Vagina (tissue), 2 donors: ENCODE measurements at regions not wholly inside any gene's neighbourhood (a gene's known extent, or its start where the extent isn't known, plus 50 kb on each side); places are given as distances from the start of the nearest gene placed in this dataset.
"Not testable (repeated sequence)": the region's sequence is repeated elsewhere in the genome, so short reads cannot be mapped to it uniquely, and the experiment has no call there.

Experiments
- DNase-seq, 2 donors: peaks; one replicate each; pipeline ENCODE4 v3.0.0-alpha.2; 2017; ENCODE audit errors: extremely low spot score in 2 of 2
- H3K27ac ChIP-seq: fragments of 200-600 bp; sonication (generic); one replicate; pipeline ENCODE4 v1.5.1; 2019
- H3K27me3 ChIP-seq: fragments of 200-600 bp; sonication (generic); one replicate; pipeline ENCODE4 v1.5.1; 2019
- H3K36me3 ChIP-seq, 2 donors: fragments of 200-600 bp; sonication (generic); one replicate each; pipeline ENCODE4 v1.5.1; 2017 to 2019
- H3K4me1 ChIP-seq: fragments of 200-600 bp; sonication (generic); one replicate; pipeline ENCODE4 v1.5.1; 2019
- H3K4me3 ChIP-seq, 2 donors: fragments of 200-600 bp; sonication (generic); 1 replicate in 1 of 2; 2 replicates in 1 of 2; pipeline ENCODE4 v1.5.1; 2016 to 2019
- H3K9me3 ChIP-seq: fragments of 200-600 bp; sonication (generic); one replicate; pipeline ENCODE4 v1.5.1; 2019
- CTCF ChIP-seq, 3 experiments: fragments of 450-650 bp in 2 of 3; fragments of 200-600 bp in 1 of 3; sonication (generic) in 1 of 3; IDR thresholded peaks; one replicate each; pipeline ENCODE4 v1.5.1; 2017 to 2019; ENCODE audit warnings: antibody characterized with exemption in 3 of 3, mild to moderate bottlenecking in 2 of 3, moderate library complexity in 2 of 3
- POLR2A ChIP-seq, 2 donors: fragments of 450-650 bp; IDR thresholded peaks; one replicate each; pipeline ENCODE4 v1.6.1; 2017; ENCODE audit warnings: antibody characterized with exemption in 2 of 2, mild to moderate bottlenecking in 2 of 2, moderate library complexity in 2 of 2
- POLR2AphosphoS5 ChIP-seq, 2 donors: sonication (generic); formaldehyde crosslinking; IDR thresholded peaks; one replicate each; pipeline ENCODE4 v1.9.0; 2017; ENCODE audit warnings: antibody characterized with exemption in 2 of 2, mild to moderate bottlenecking in 2 of 2, low read depth in 1 of 2; ENCODE audit not compliant: insufficient read depth in 1 of 2
- intact Hi-C: fragments of 100-400 bp; cut with DNase I; formaldehyde crosslinking; loops from one replicate; pipeline ENCODE4 v1.15.1; 2023

GRCh38 chr3:29011966-29012365 is 268.9 kb upstream of the RBMS3 start:
- TF ChIP-seq POLR2A (IDR thresholded peaks at IDR 0.05), result no peak
- no peak for TF ChIP-seq POLR2AphosphoS5 (IDR thresholded peaks at IDR 0.05; ENCODE audit: insufficient read depth in 1 of 2, low read depth in 1 of 2)
- no peak for TF ChIP-seq CTCF (IDR thresholded peaks at IDR 0.05)
- no peak for DNase-seq
- H3K27ac ChIP-seq, result no peak overlapping the region
- intact Hi-C loops, result no loop called here
- H3K9me3 ChIP-seq, result no peaks in the 10 kb centered on the region
- no peaks in the 10 kb centered on the region for H3K36me3 ChIP-seq
- no peaks in the 10 kb centered on the region for H3K27me3 ChIP-seq
- H3K4me3 ChIP-seq, result no peak overlapping the region
- no peaks in the 10 kb centered on the region for H3K4me1 ChIP-seq

- intact Hi-C loops, result no loop called here
- Histone ChIP-seq H3K27me3 (no peaks in the 10 kb centered on the region), H3K9me3 (no peaks in the 10 kb centered on the region), H3K36me3 (no peaks in the 10 kb centered on the region), H3K27ac (no peak overlapping the region), H3K4me3 (no peak overlapping the region), H3K4me1 (no peaks in the 10 kb centered on the region)
- TF ChIP-seq POLR2A (IDR thresholded peaks at IDR 0.05) (no peak), POLR2AphosphoS5 (IDR thresholded peaks at IDR 0.05; ENCODE audit: insufficient read depth in 1 of 2, low read depth in 1 of 2) (no peak), CTCF (IDR thresholded peaks at IDR 0.05) (no peak)
- DNase-seq, result no peak
Measured at GRCh38 chr3:29022976-29023375, 257.9 kb upstream of the RBMS3 start.

GRCh38 chr3:29026286-29026685 is 254.6 kb upstream of the RBMS3 start:
- Histone ChIP-seq H3K4me1 (no peaks in the 10 kb centered on the region), H3K27ac (no peak overlapping the region), H3K36me3 (no peaks in the 10 kb centered on the region), H3K27me3 (no peaks in the 10 kb centered on the region), H3K9me3 (no peaks in the 10 kb centered on the region), H3K4me3 (no peak overlapping the region)
- no peak for DNase-seq
- TF ChIP-seq CTCF (IDR thresholded peaks at IDR 0.05), result no peak
- TF ChIP-seq POLR2AphosphoS5 (IDR thresholded peaks at IDR 0.05; ENCODE audit: insufficient read depth in 1 of 2, low read depth in 1 of 2), result no peak
- no peak for TF ChIP-seq POLR2A (IDR thresholded peaks at IDR 0.05)
- intact Hi-C loops, result no loop called here

- Histone ChIP-seq H3K36me3 (no peaks in the 10 kb centered on the region), H3K4me3 (no peak overlapping the region), H3K27me3 (no peaks in the 10 kb centered on the region), H3K27ac (no peak overlapping the region), H3K9me3 (no peaks in the 10 kb centered on the region), H3K4me1 (no peaks in the 10 kb centered on the region)
- intact Hi-C loops, result no loop called here
- TF ChIP-seq POLR2A (IDR thresholded peaks at IDR 0.05), result no peak
- no peak for TF ChIP-seq CTCF (IDR thresholded peaks at IDR 0.05)
- TF ChIP-seq POLR2AphosphoS5 (IDR thresholded peaks at IDR 0.05; ENCODE audit: insufficient read depth in 1 of 2, low read depth in 1 of 2), result no peak
- no peak for DNase-seq
Measured at GRCh38 chr3:29026959-29027358, 253.9 kb upstream of the RBMS3 start.

GRCh38 chr3:29031175-29031574 is 249.7 kb upstream of the RBMS3 start:
- H3K4me1 ChIP-seq, intact Hi-C loops, DNase-seq, H3K4me3 ChIP-seq, H3K27me3 ChIP-seq, H3K27ac ChIP-seq, H3K9me3 ChIP-seq, H3K36me3 ChIP-seq: not testable (repeated sequence)

GRCh38 chr3:29033511-29033910 is 247.4 kb upstream of the RBMS3 start:
- TF ChIP-seq POLR2A (IDR thresholded peaks at IDR 0.05), result no peak
- TF ChIP-seq CTCF (IDR thresholded peaks at IDR 0.05), result no peak
- no peak for TF ChIP-seq POLR2AphosphoS5 (IDR thresholded peaks at IDR 0.05; ENCODE audit: insufficient read depth in 1 of 2, low read depth in 1 of 2)
- Histone ChIP-seq H3K36me3 (no peaks in the 10 kb centered on the region), H3K27ac (no peak overlapping the region), H3K27me3 (no peaks in the 10 kb centered on the region), H3K4me3 (no peak overlapping the region), H3K9me3 (no peaks in the 10 kb centered on the region), H3K4me1 (no peaks in the 10 kb centered on the region)
- intact Hi-C loops, result no loop called here
- DNase-seq, result no peak
